Stomach (tissue), 8 donors: ENCODE measurements at regions not wholly inside any gene's neighbourhood (a gene's known extent, or its start where the extent isn't known, plus 50 kb on each side); places are given as distances from the start of the nearest gene placed in this dataset.

Experiments
- DNase-seq, 2 donors: peaks; one replicate each; pipeline versions ENCODE4 v3.0.0 to v3.0.0-alpha.2; 2013 to 2019
- H3K27ac ChIP-seq, 5 donors: fragments of 200-600 bp in 4 of 5; sonication (generic) in 4 of 5; one replicate each; pipeline ENCODE4 v1.5.1; 2013 to 2019; ENCODE audit warnings: mild to moderate bottlenecking in 1 of 5, moderate library complexity in 1 of 5
- H3K27me3 ChIP-seq, 3 donors: fragments of 200-600 bp; sonication (generic); one replicate each; pipeline ENCODE4 v1.5.1; 2017 to 2019; ENCODE audit warnings: mixed run types in 1 of 3
- H3K36me3 ChIP-seq, 4 donors: fragments of 200-600 bp; sonication (generic); 1 replicate in 3 of 4; 2 replicates in 1 of 4; pipeline ENCODE4 v1.5.1; 2016 to 2019
- H3K4me1 ChIP-seq, 4 donors: fragments of 200-600 bp; sonication (generic); one replicate each; pipeline ENCODE4 v1.5.1; 2016 to 2019
- H3K4me3 ChIP-seq, 4 donors: fragments of 200-600 bp; sonication (generic) in 3 of 4; one replicate each; pipeline ENCODE4 v1.5.1; 2016 to 2019; ENCODE audit warnings: mild to moderate bottlenecking in 1 of 4
- H3K9me3 ChIP-seq, 4 donors: fragments of 200-600 bp; sonication (generic); one replicate each; pipeline ENCODE4 v1.5.1; 2016 to 2019
- EP300 ChIP-seq: sonication (generic); formaldehyde crosslinking; IDR thresholded peaks from one replicate; pipeline ENCODE4 v1.6.1; 2017; ENCODE audit warnings: antibody characterized with exemption
- POLR2A ChIP-seq, 4 donors: fragments of 450-650 bp; IDR thresholded peaks; one replicate each; pipeline ENCODE4 v1.6.1; 2016; ENCODE audit warnings: antibody characterized with exemption in 4 of 4, control low read depth in 2 of 4, mild to moderate bottlenecking in 1 of 4, moderate library complexity in 1 of 4
- POLR2AphosphoS5 ChIP-seq, 3 donors: sonication (generic); formaldehyde crosslinking; IDR thresholded peaks; one replicate each; pipeline ENCODE4 v1.6.1; 2016; ENCODE audit warnings: antibody characterized with exemption in 3 of 3
- WGBS, 5 donors: extraction: QIAGEN DNeasy Blood & Tissue Kit in 3 of 5; methylation state at CpG; one replicate each; pipeline versions ENCODE4 v1.1.5 to v1.1.7; 2013 to 2018; 5-methylcytosine and 5-hydroxymethylcytosine counted together
- intact Hi-C: fragments of 100-400 bp; cut with DNase I; formaldehyde crosslinking; loops from one replicate; pipeline ENCODE4 v1.15.1; 2023; ENCODE audit warnings: low total_unique reads
- TF ChIP-seq, protein P1 (sequence below), 7 experiments: fragments of 450-650 bp in 4 of 7; fragments of 200-600 bp in 3 of 7; sonication (generic) in 3 of 7; IDR thresholded peaks; one replicate each; pipeline ENCODE4 v1.5.1; 2016 to 2019; ENCODE audit warnings: antibody characterized with exemption in 7 of 7, control low read depth in 2 of 7, mild to moderate bottlenecking in 1 of 7
- donor health status: healthy with polysubstance abuse.
- donor health status: Bipolar disorder and iron deficiency.
- donor health status: healthy.

DNA sequence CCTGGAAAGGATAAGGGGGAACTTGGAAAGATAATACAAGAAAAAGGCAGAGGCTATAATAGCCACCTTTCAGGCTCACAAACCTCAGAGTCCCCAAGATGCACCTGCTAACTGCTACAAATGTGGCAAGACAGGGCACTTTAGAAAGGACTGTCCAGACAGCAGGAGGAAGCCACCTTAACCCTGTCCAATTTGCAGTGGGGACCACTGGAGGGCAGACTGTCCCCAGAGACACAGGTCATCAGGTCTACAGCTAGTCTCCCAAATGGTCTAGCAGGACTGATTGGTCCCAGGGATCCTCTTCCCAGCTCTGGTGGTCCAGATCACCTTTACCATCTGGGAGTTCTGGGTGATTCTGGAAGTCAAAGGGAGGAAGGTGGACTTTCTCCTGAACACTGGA, 882.5 kb upstream of the GBE1 start:
- H3K4me3 ChIP-seq, result no peak overlapping the region
- peaks cover 0 to 38% (median 10%) of the 10 kb centered on the region in 4 donors for H3K9me3 ChIP-seq
- no peaks in the 10 kb centered on the region for H3K4me1 ChIP-seq
- intact Hi-C loops, result no loop called here
- DNase-seq, result peak in 1 of 2 donors; percentile 12
- H3K27ac ChIP-seq, result no peak overlapping the region
- no peaks in the 10 kb centered on the region for H3K27me3 ChIP-seq
- TF ChIP-seq, protein P1, sequence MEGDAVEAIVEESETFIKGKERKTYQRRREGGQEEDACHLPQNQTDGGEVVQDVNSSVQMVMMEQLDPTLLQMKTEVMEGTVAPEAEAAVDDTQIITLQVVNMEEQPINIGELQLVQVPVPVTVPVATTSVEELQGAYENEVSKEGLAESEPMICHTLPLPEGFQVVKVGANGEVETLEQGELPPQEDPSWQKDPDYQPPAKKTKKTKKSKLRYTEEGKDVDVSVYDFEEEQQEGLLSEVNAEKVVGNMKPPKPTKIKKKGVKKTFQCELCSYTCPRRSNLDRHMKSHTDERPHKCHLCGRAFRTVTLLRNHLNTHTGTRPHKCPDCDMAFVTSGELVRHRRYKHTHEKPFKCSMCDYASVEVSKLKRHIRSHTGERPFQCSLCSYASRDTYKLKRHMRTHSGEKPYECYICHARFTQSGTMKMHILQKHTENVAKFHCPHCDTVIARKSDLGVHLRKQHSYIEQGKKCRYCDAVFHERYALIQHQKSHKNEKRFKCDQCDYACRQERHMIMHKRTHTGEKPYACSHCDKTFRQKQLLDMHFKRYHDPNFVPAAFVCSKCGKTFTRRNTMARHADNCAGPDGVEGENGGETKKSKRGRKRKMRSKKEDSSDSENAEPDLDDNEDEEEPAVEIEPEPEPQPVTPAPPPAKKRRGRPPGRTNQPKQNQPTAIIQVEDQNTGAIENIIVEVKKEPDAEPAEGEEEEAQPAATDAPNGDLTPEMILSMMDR (IDR thresholded peaks at IDR 0.05), result no peak
- TF ChIP-seq POLR2A (IDR thresholded peaks at IDR 0.05) (no peak), POLR2AphosphoS5 (IDR thresholded peaks at IDR 0.05) (no peak)
- H3K36me3 ChIP-seq, result no peaks in the 10 kb centered on the region

DNA sequence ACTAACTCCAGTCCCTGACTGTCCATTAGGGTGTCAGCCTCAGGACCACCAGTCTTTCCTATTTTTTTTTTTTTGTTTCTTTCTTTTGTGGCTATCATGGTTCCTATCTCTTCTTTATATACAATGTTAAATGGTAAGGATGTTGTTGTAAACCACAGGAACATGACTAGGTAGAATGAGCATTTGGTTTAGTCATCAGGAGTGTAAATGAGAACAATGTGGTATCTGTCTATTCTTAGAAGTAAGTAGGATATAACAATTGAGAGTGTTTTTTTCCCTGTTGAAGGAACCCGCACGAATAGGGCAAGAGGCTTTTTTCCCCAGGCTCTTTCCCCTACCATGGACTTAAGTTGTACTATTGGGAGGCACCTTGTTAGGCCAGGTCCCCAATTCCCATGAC, 880.3 kb upstream of the GBE1 start:
- Histone ChIP-seq H3K27ac (no peak overlapping the region), H3K4me3 (no peak overlapping the region), H3K36me3 (no peaks in the 10 kb centered on the region), H3K9me3 (peaks cover 0 to 32% (median 10%) of the 10 kb centered on the region in 4 donors), H3K27me3 (no peaks in the 10 kb centered on the region), H3K4me1 (no peaks in the 10 kb centered on the region)
- intact Hi-C loops, result no loop called here
- DNase-seq, result no peak
- WGBS, 5 donors, result 77 to 94% (median 85%) methylated on average over 2 of the region's 2 CpGs
- TF ChIP-seq POLR2AphosphoS5 (IDR thresholded peaks at IDR 0.05) (no peak), POLR2A (IDR thresholded peaks at IDR 0.05) (no peak), EP300 (no peak)
- TF ChIP-seq, protein P1 (IDR thresholded peaks at IDR 0.05), result no peak

DNA sequence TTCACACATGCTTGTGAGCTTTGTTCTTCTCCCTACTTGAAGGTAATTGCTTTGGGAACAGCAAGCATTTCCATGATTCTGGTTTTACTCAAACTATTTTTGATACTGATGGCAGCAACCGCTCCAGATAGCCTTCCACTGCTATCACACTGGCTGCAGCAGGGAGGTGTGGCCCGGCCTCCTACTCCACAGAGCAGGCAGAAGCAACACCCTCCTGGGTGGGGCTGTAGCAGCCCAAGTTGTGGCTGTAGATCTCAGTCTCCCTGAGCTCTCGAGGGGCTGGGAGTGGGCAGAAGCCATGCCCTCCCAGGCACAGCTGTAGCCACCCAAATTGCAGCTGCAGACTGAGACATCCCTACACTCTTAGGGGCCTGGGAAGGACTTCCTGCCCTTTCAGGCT, 878.8 kb upstream of the GBE1 start:
- TF ChIP-seq, protein P1 (IDR thresholded peaks at IDR 0.05), result no peak
- no peak for TF ChIP-seq POLR2AphosphoS5 (IDR thresholded peaks at IDR 0.05)
- TF ChIP-seq EP300, result no peak
- TF ChIP-seq POLR2A (IDR thresholded peaks at IDR 0.05), result no peak
- Histone ChIP-seq H3K4me1 (no peaks in the 10 kb centered on the region), H3K36me3 (no peaks in the 10 kb centered on the region), H3K4me3 (no peak overlapping the region), H3K27ac (no peak overlapping the region), H3K9me3 (peaks cover 0 to 20% (median 10%) of the 10 kb centered on the region in 4 donors), H3K27me3 (no peaks in the 10 kb centered on the region)
- WGBS, 5 donors, result 72 to 80% (median 75%) methylated on average over 2 to 3 of the region's 3 CpGs
- intact Hi-C loops, result no loop called here
- no peak for DNase-seq

DNA sequence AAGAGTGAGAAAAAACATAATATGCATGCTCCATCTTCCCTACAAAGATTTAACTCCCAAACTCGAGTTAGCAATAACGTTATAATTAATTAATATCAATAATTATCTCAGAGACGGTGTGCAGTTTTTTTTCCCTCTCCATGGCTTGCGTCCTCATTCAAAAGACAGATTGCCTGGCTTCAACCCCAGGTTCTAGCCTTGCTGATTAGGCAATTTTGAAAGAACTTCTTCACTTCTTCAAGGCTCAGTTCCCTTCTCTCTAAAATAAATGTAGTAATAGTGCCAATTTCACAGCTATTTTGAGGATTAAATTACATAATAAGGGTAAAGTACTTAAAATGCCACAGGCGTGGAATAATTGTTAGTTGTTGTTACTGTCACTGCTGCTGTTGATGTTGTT, 876.1 kb upstream of the GBE1 start:
- no peaks in the 10 kb centered on the region for H3K36me3 ChIP-seq
- intact Hi-C loops, result no loop called here
- no peak overlapping the region for H3K27ac ChIP-seq
- DNase-seq, result no peak
- H3K4me1 ChIP-seq, result no peaks in the 10 kb centered on the region
- 76 to 89% (median 87%) methylated on average over 5 of the region's 5 CpGs for WGBS, 5 donors
- TF ChIP-seq EP300 (no peak), POLR2AphosphoS5 (IDR thresholded peaks at IDR 0.05) (no peak), POLR2A (IDR thresholded peaks at IDR 0.05) (no peak)
- TF ChIP-seq, protein P1 (IDR thresholded peaks at IDR 0.05), result no peak
- no peak overlapping the region for H3K4me3 ChIP-seq
- H3K9me3 ChIP-seq, result peaks cover 0 to 20% (median 10%) of the 10 kb centered on the region in 4 donors
- H3K27me3 ChIP-seq, result no peaks in the 10 kb centered on the region
